ENCODE measurements at regions not wholly inside any gene's neighbourhood (a gene's known extent, or its start where the extent isn't known, plus 50 kb on each side); places are given as distances from the start of the nearest gene placed in this dataset.

DNA sequence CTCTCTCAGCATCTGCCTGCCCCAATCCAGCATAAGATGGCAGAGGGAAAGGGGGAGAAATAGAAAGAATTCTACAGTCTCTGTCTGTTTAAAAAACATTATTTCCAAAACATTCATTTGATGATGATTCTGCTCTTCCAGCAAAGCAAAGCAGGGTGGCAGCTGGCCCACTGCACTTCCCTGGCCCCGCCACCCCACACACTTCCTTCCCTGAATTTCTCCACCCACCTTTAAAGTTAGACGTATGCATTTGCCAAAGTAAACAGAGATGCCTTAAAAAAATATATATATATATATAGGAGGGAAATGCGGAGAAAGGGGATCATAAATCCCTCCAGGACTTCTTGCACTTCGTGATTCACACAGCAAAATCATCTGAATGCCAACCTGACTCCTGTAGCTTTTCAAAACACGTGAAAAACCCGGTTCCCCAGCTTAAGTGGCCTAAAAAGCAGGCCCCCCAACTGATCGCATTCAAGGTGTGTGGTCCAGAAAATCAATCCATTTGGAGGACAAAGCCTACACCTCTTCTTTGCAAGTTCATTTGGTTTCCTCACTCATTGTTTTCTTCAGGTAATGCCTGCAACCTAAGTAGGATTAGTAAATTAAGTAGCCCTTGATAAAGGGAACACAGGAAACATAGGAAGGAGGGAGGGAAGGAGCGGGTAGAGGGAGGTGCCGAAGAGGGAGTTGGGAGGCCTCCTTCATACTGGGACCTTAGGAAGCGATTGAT is 68.8 kb downstream of the LLPH start (continued):
- TF ChIP-seq, protein P1, sequence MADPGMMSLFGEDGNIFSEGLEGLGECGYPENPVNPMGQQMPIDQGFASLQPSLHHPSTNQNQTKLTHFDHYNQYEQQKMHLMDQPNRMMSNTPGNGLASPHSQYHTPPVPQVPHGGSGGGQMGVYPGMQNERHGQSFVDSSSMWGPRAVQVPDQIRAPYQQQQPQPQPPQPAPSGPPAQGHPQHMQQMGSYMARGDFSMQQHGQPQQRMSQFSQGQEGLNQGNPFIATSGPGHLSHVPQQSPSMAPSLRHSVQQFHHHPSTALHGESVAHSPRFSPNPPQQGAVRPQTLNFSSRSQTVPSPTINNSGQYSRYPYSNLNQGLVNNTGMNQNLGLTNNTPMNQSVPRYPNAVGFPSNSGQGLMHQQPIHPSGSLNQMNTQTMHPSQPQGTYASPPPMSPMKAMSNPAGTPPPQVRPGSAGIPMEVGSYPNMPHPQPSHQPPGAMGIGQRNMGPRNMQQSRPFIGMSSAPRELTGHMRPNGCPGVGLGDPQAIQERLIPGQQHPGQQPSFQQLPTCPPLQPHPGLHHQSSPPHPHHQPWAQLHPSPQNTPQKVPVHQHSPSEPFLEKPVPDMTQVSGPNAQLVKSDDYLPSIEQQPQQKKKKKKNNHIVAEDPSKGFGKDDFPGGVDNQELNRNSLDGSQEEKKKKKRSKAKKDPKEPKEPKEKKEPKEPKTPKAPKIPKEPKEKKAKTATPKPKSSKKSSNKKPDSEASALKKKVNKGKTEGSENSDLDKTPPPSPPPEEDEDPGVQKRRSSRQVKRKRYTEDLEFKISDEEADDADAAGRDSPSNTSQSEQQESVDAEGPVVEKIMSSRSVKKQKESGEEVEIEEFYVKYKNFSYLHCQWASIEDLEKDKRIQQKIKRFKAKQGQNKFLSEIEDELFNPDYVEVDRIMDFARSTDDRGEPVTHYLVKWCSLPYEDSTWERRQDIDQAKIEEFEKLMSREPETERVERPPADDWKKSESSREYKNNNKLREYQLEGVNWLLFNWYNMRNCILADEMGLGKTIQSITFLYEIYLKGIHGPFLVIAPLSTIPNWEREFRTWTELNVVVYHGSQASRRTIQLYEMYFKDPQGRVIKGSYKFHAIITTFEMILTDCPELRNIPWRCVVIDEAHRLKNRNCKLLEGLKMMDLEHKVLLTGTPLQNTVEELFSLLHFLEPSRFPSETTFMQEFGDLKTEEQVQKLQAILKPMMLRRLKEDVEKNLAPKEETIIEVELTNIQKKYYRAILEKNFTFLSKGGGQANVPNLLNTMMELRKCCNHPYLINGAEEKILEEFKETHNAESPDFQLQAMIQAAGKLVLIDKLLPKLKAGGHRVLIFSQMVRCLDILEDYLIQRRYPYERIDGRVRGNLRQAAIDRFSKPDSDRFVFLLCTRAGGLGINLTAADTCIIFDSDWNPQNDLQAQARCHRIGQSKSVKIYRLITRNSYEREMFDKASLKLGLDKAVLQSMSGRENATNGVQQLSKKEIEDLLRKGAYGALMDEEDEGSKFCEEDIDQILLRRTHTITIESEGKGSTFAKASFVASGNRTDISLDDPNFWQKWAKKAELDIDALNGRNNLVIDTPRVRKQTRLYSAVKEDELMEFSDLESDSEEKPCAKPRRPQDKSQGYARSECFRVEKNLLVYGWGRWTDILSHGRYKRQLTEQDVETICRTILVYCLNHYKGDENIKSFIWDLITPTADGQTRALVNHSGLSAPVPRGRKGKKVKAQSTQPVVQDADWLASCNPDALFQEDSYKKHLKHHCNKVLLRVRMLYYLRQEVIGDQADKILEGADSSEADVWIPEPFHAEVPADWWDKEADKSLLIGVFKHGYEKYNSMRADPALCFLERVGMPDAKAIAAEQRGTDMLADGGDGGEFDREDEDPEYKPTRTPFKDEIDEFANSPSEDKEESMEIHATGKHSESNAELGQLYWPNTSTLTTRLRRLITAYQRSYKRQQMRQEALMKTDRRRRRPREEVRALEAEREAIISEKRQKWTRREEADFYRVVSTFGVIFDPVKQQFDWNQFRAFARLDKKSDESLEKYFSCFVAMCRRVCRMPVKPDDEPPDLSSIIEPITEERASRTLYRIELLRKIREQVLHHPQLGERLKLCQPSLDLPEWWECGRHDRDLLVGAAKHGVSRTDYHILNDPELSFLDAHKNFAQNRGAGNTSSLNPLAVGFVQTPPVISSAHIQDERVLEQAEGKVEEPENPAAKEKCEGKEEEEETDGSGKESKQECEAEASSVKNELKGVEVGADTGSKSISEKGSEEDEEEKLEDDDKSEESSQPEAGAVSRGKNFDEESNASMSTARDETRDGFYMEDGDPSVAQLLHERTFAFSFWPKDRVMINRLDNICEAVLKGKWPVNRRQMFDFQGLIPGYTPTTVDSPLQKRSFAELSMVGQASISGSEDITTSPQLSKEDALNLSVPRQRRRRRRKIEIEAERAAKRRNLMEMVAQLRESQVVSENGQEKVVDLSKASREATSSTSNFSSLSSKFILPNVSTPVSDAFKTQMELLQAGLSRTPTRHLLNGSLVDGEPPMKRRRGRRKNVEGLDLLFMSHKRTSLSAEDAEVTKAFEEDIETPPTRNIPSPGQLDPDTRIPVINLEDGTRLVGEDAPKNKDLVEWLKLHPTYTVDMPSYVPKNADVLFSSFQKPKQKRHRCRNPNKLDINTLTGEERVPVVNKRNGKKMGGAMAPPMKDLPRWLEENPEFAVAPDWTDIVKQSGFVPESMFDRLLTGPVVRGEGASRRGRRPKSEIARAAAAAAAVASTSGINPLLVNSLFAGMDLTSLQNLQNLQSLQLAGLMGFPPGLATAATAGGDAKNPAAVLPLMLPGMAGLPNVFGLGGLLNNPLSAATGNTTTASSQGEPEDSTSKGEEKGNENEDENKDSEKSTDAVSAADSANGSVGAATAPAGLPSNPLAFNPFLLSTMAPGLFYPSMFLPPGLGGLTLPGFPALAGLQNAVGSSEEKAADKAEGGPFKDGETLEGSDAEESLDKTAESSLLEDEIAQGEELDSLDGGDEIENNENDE (IDR thresholded peaks at IDR 0.05; ENCODE audit: insufficient replicate concordance, low read length) = peak; percentile 41
- TF ChIP-seq RFX5 (IDR thresholded peaks at IDR 0.05; ENCODE audit: borderline replicate concordance, low read depth, low read length) = no peak
- TF ChIP-seq KDM5A (IDR thresholded peaks at IDR 0.05; ENCODE audit: low read length) = no peak
- TF ChIP-seq, protein P2, sequence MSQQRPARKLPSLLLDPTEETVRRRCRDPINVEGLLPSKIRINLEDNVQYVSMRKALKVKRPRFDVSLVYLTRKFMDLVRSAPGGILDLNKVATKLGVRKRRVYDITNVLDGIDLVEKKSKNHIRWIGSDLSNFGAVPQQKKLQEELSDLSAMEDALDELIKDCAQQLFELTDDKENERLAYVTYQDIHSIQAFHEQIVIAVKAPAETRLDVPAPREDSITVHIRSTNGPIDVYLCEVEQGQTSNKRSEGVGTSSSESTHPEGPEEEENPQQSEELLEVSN (IDR thresholded peaks at IDR 0.05) = 0 out of 2 replicates have a peak, but pooled peaks have one; percentile 16
- 0 out of 2 replicates have a peak, but pooled peaks have one; percentile 32 for TF ChIP-seq YY1 (IDR thresholded peaks at IDR 0.05; ENCODE audit: low read depth, low read length)
- no peak for TF ChIP-seq BRCA1 (IDR thresholded peaks at IDR 0.05; ENCODE audit: low read depth, low read length)
- peak; percentile 24; the same call in 1 of the 2 replicates for TF ChIP-seq SP1 (IDR thresholded peaks at IDR 0.05; ENCODE audit: low read depth, low read length)
- TF ChIP-seq, protein P3, sequence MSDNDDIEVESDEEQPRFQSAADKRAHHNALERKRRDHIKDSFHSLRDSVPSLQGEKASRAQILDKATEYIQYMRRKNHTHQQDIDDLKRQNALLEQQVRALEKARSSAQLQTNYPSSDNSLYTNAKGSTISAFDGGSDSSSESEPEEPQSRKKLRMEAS (IDR thresholded peaks at IDR 0.05) = 0 out of 2 replicates have a peak, but pooled peaks have one; percentile 33
- TF ChIP-seq CBX8 (IDR thresholded peaks at IDR 0.05; ENCODE audit: borderline replicate concordance, low read depth, low read length) = no peak
- peak; percentile 95 for TF ChIP-seq ASH2L (IDR thresholded peaks at IDR 0.05; ENCODE audit: low read length)
